ENCODE measurements at regions not wholly inside any gene's neighbourhood (a gene's known extent, or its start where the extent isn't known, plus 50 kb on each side); places are given as distances from the start of the nearest gene placed in this dataset.
A peak's percentile ranks its signal among the peaks of the same experiment; 100 is the strongest.
"Not testable (repeated sequence)": the region's sequence is repeated elsewhere in the genome, so short reads cannot be mapped to it uniquely, and the experiment has no call there.

- H3K4me3 Mint-ChIP-seq, result no peak overlapping the region
- ATAC-seq (replicated peaks in 1 of 2) (no peak), DNase-seq (no peak)
- H3K27ac Mint-ChIP-seq, result no peak overlapping the region
- no peaks in the 10 kb centered on the region for H3K27me3 Mint-ChIP-seq (ENCODE audit: low read depth)
- no peaks in the 10 kb centered on the region for H3K4me1 Mint-ChIP-seq (ENCODE audit: low read depth)
- H3K36me3 Mint-ChIP-seq (ENCODE audit: insufficient read depth in 2 of 2), result no peaks in the 10 kb centered on the region
- no peaks in the 10 kb centered on the region for H3K9me3 Mint-ChIP-seq
These were observed 377.0 kb upstream of the RIOK2 start for GRCh38 chr5:97559827-97560598.

DNA sequence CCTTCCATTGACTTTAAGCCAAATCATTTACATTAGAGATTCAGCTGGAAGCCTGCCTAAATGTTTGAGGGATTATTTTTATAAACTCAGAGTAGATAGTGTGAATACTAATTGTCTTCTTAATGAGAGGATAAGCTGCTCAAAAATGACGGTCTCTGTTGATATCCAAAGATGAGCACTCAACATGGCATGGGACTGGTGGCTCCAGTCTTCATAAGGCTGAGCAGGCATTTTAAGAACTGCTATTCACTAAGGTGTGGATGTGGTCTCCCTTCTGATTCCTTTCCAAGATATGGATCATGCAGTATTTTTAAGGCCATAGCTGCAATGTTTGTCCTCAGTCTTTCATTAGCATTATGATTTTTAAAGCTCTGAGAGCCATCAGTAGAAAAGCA lies 377.5 kb upstream of the RIOK2 start:
- Mint-ChIP-seq H3K27me3 (ENCODE audit: low read depth) (no peaks in the 10 kb centered on the region), H3K36me3 (ENCODE audit: insufficient read depth in 2 of 2) (no peaks in the 10 kb centered on the region), H3K4me1 (ENCODE audit: low read depth) (no peaks in the 10 kb centered on the region), H3K27ac (no peak overlapping the region), H3K4me3 (no peak overlapping the region), H3K9me3 (no peaks in the 10 kb centered on the region)
- no peak for ATAC-seq (replicated peaks in 1 of 2)
- no peak for DNase-seq

DNA sequence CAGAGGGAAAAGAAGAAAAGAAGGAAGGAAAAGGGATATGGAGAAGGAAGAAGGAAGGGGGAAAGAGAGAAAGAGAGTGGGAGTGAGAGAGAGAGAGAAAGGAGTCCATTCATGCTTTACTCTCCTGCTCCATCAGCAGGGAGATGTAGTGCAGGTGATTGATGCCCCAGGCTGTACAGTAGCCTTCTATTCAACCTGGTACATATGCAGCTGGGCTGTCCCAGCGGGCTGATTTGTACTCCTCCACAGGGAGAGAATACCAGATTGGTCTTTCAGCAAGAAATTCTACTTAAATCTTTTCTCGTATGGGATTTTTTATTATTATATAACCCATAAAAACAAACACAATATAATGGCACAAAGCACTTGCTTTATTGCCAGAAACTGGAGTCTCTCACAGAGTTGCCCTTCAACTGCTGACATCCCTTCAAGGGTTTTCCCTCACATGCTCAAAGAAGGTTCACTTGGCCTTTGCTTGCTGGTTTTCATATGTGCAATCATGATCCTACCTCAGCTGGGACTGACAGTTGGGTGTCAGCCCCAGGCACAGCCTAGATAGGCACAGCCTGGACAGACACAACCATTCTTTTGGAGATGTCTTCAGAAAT lies 380.1 kb upstream of the RIOK2 start:
- no peak for DNase-seq
- Mint-ChIP-seq H3K9me3 (peaks cover 0 to 1% of the 10 kb centered on the region in 2 donors), H3K4me3 (no peak overlapping the region), H3K27me3 (ENCODE audit: low read depth) (no peaks in the 10 kb centered on the region), H3K4me1 (ENCODE audit: low read depth) (no peaks in the 10 kb centered on the region), H3K36me3 (ENCODE audit: insufficient read depth in 2 of 2) (no peaks in the 10 kb centered on the region), H3K27ac (no peak overlapping the region)
- no peak for ATAC-seq (replicated peaks in 1 of 2)

- Mint-ChIP-seq H3K27me3 (ENCODE audit: low read depth) (no peaks in the 10 kb centered on the region), H3K27ac (no peak overlapping the region), H3K4me3 (no peak overlapping the region), H3K9me3 (peaks cover 6 to 9% of the 10 kb centered on the region in 2 donors), H3K4me1 (ENCODE audit: low read depth) (no peaks in the 10 kb centered on the region), H3K36me3 (ENCODE audit: insufficient read depth in 2 of 2) (peaks cover 0 to 4% of the 10 kb centered on the region in 2 donors)
- DNase-seq (no peak), ATAC-seq (replicated peaks in 1 of 2) (no peak)
These were observed 385.3 kb upstream of the RIOK2 start for GRCh38 chr5:97568382-97568781.

GRCh38 chr5:97570242-97570641 lies 387.2 kb upstream of the RIOK2 start:
- Mint-ChIP-seq H3K4me1 (ENCODE audit: low read depth) (no peaks in the 10 kb centered on the region), H3K27ac (no peak overlapping the region), H3K36me3 (ENCODE audit: insufficient read depth in 2 of 2) (peaks cover 0 to 4% of the 10 kb centered on the region in 2 donors), H3K4me3 (no peak overlapping the region), H3K27me3 (ENCODE audit: low read depth) (no peaks in the 10 kb centered on the region), H3K9me3 (peaks cover 6 to 9% of the 10 kb centered on the region in 2 donors)
- ATAC-seq (replicated peaks in 1 of 2), result no peak
- no peak for DNase-seq

- Mint-ChIP-seq H3K4me3 (no peak overlapping the region), H3K27ac (no peak overlapping the region), H3K9me3 (peaks cover 5 to 6% of the 10 kb centered on the region in 2 donors), H3K36me3 (ENCODE audit: insufficient read depth in 2 of 2) (peaks cover 0 to 4% of the 10 kb centered on the region in 2 donors), H3K4me1 (ENCODE audit: low read depth) (no peaks in the 10 kb centered on the region), H3K27me3 (ENCODE audit: low read depth) (no peaks in the 10 kb centered on the region)
- DNase-seq (no peak), ATAC-seq (replicated peaks in 1 of 2) (no peak)
These were observed 392.3 kb upstream of the RIOK2 start for GRCh38 chr5:97575322-97575721.

DNA sequence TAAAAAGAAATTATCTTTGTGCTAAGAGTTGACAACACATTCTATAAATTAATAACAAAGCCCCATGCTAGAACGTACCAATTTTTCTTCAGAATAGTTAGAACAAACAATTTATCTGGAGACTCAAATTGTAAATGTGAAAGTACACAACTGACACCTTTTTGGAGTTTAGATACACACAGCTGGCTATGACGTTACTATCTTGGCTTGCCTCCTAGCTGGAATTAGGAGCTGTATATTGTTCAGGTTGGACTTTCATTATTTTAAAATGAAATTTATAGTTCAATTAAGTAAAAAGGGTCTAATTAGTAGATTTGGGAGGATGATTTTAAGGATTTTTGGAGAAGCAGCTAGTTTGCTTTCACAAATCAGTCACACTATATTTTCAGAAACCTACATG lies 393.9 kb upstream of the RIOK2 start:
- no peaks in the 10 kb centered on the region for H3K36me3 Mint-ChIP-seq (ENCODE audit: insufficient read depth in 2 of 2)
- no peak overlapping the region for H3K4me3 Mint-ChIP-seq
- no peak for ATAC-seq (replicated peaks in 1 of 2)
- no peak overlapping the region for H3K27ac Mint-ChIP-seq
- no peak for DNase-seq
- no peaks in the 10 kb centered on the region for H3K4me1 Mint-ChIP-seq (ENCODE audit: low read depth)
- H3K9me3 Mint-ChIP-seq, result no peaks in the 10 kb centered on the region
- no peaks in the 10 kb centered on the region for H3K27me3 Mint-ChIP-seq (ENCODE audit: low read depth)

- H3K4me3 Mint-ChIP-seq; H3K4me1 Mint-ChIP-seq (ENCODE audit: low read depth); H3K27ac Mint-ChIP-seq; H3K9me3 Mint-ChIP-seq; ATAC-seq (replicated peaks in 1 of 2); DNase-seq; H3K27me3 Mint-ChIP-seq (ENCODE audit: low read depth); H3K36me3 Mint-ChIP-seq (ENCODE audit: insufficient read depth in 2 of 2): not testable (repeated sequence)
These were observed 396.9 kb upstream of the RIOK2 start for GRCh38 chr5:97579977-97580376.

GRCh38 chr5:97580746-97581145 lies 397.7 kb upstream of the RIOK2 start:
- Mint-ChIP-seq H3K4me3 (no peak overlapping the region), H3K27ac (no peak overlapping the region), H3K9me3 (no peaks in the 10 kb centered on the region), H3K4me1 (ENCODE audit: low read depth) (no peaks in the 10 kb centered on the region), H3K27me3 (ENCODE audit: low read depth) (no peaks in the 10 kb centered on the region), H3K36me3 (ENCODE audit: insufficient read depth in 2 of 2) (no peaks in the 10 kb centered on the region)
- DNase-seq, result no peak
- no peak for ATAC-seq (replicated peaks in 1 of 2)

GRCh38 chr5:97591781-97592180 lies 408.7 kb upstream of the RIOK2 start:
- no peak for DNase-seq
- H3K4me3 Mint-ChIP-seq, result no peak overlapping the region
- H3K9me3 Mint-ChIP-seq, result peaks cover 7% of the 10 kb centered on the region in 2 donors
- H3K4me1 Mint-ChIP-seq (ENCODE audit: low read depth), result no peaks in the 10 kb centered on the region
- H3K36me3 Mint-ChIP-seq (ENCODE audit: insufficient read depth in 2 of 2), result no peaks in the 10 kb centered on the region
- no peaks in the 10 kb centered on the region for H3K27me3 Mint-ChIP-seq (ENCODE audit: low read depth)
- no peak for ATAC-seq (replicated peaks in 1 of 2)
- H3K27ac Mint-ChIP-seq, result no peak overlapping the region

- ATAC-seq (replicated peaks in 1 of 2), result no peak
- Mint-ChIP-seq H3K9me3 (peaks cover 18 to 23% of the 10 kb centered on the region in 2 donors), H3K27ac (no peak overlapping the region), H3K4me1 (ENCODE audit: low read depth) (no peaks in the 10 kb centered on the region), H3K4me3 (no peak overlapping the region), H3K27me3 (ENCODE audit: low read depth) (no peaks in the 10 kb centered on the region), H3K36me3 (ENCODE audit: insufficient read depth in 2 of 2) (peaks cover 7 to 9% of the 10 kb centered on the region in 2 donors)
- no peak for DNase-seq
These were observed 417.4 kb upstream of the RIOK2 start for GRCh38 chr5:97600486-97600885.

DNA sequence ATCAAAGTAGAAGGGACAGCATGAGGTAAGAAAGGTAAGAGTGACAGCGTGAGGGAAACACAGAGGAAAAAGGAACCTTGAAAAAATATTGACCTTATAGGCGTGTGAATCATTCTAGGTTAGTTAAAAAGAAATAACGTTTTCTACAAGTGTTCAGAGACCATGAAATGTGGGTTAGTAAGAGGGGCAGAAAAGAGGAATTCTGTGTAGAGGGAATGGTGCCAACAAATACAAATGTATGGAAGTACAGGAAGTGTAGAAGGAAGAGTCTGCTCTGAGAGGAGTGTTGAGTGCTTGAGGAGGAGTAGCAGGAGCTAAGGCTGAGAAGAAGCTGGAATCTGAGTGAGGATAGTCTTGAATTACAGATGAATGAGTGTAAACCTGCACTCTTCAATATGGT lies 418.6 kb upstream of the RIOK2 start:
- peaks cover 7 to 9% of the 10 kb centered on the region in 2 donors for H3K36me3 Mint-ChIP-seq (ENCODE audit: insufficient read depth in 2 of 2)
- no peak overlapping the region for H3K4me3 Mint-ChIP-seq
- no peak overlapping the region for H3K27ac Mint-ChIP-seq
- no peaks in the 10 kb centered on the region for H3K27me3 Mint-ChIP-seq (ENCODE audit: low read depth)
- DNase-seq (no peak), ATAC-seq (replicated peaks in 1 of 2) (no peak)
- peaks cover 13 to 17% of the 10 kb centered on the region in 2 donors for H3K9me3 Mint-ChIP-seq
- no peaks in the 10 kb centered on the region for H3K4me1 Mint-ChIP-seq (ENCODE audit: low read depth)

DNA sequence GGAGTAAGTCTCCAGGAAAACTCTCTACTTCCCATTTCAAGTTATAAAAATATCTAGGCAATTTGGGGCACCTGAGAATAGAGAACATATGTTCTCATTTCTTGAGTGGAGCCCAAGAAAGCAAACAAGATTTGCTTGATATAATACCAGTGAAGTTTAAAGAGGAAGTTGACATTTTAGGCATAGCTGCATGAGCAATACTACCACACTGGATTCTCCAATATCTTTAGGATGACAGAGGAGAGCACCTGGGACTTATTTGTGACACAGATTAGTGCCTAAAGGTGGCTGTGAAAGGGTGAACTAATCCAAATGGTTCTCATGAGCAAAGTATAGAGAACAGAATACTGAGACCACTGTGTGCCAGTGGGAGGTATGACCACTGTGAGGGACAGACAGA lies 423.5 kb upstream of the RIOK2 start:
- Mint-ChIP-seq H3K4me3 (no peak overlapping the region), H3K27me3 (ENCODE audit: low read depth) (no peaks in the 10 kb centered on the region)
- ATAC-seq (replicated peaks in 1 of 2), result no peak

GRCh38 chr5:97608501-97608900 lies 425.5 kb upstream of the RIOK2 start:
- H3K27ac Mint-ChIP-seq, result no peak overlapping the region
- H3K36me3 Mint-ChIP-seq (ENCODE audit: insufficient read depth in 2 of 2), result no peaks in the 10 kb centered on the region
- no peaks in the 10 kb centered on the region for H3K27me3 Mint-ChIP-seq (ENCODE audit: low read depth)
- DNase-seq (no peak), ATAC-seq (replicated peaks in 1 of 2) (no peak)
- no peaks in the 10 kb centered on the region for H3K4me1 Mint-ChIP-seq (ENCODE audit: low read depth)
- peaks cover 2 to 3% of the 10 kb centered on the region in 2 donors for H3K9me3 Mint-ChIP-seq
- no peak overlapping the region for H3K4me3 Mint-ChIP-seq

More for the DNA sequence above, 423.5 kb upstream of the RIOK2 start:
- no peak for DNase-seq
- H3K27ac Mint-ChIP-seq, result peak overlapping the region; percentile 4
- H3K36me3 Mint-ChIP-seq (ENCODE audit: insufficient read depth in 2 of 2), result no peaks in the 10 kb centered on the region
- no peaks in the 10 kb centered on the region for H3K4me1 Mint-ChIP-seq (ENCODE audit: low read depth)
- peaks cover 3 to 5% of the 10 kb centered on the region in 2 donors for H3K9me3 Mint-ChIP-seq
